Astrocyte (in vitro differentiated cells and primary cell): ENCODE measurements at regions not wholly inside any gene's neighbourhood (a gene's known extent, or its start where the extent isn't known, plus 50 kb on each side); places are given as distances from the start of the nearest gene placed in this dataset.

Source experiments
- EZH2 ChIP-seq: IDR thresholded peaks from 2 replicates; pipeline ENCODE4 v1.6.1; 2012; ENCODE audit warnings: mild to moderate bottlenecking, low read length, inconsistent platforms; ENCODE audit not compliant: insufficient read depth
- TF ChIP-seq, protein P1 (sequence below): IDR thresholded peaks from 2 replicates; pipeline ENCODE4 v1.5.1; 2011; ENCODE audit warnings: low read depth, mild to moderate bottlenecking, inconsistent platforms, low read length, moderate library complexity; ENCODE audit not compliant: insufficient read depth

DNA sequence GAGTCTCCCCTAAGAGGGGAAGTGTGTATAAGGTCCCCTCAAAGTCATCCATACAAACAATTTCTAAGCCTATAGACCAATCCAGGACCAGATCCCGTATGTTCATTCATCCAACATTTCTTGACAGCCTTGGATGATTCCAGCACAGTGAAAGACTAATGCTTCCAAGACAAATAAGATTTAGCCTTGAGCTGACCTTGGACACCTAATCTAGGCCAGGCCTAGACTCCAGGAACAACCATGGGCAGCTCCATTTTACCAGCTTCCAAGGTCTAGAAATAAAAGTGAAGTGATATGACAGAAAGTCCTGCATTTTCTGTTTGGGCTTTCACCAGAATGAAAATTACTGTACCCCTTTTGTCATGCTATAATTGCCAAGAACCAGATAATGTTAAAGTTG is 67.9 kb upstream of the BCL6 start:
- TF ChIP-seq, protein P1, sequence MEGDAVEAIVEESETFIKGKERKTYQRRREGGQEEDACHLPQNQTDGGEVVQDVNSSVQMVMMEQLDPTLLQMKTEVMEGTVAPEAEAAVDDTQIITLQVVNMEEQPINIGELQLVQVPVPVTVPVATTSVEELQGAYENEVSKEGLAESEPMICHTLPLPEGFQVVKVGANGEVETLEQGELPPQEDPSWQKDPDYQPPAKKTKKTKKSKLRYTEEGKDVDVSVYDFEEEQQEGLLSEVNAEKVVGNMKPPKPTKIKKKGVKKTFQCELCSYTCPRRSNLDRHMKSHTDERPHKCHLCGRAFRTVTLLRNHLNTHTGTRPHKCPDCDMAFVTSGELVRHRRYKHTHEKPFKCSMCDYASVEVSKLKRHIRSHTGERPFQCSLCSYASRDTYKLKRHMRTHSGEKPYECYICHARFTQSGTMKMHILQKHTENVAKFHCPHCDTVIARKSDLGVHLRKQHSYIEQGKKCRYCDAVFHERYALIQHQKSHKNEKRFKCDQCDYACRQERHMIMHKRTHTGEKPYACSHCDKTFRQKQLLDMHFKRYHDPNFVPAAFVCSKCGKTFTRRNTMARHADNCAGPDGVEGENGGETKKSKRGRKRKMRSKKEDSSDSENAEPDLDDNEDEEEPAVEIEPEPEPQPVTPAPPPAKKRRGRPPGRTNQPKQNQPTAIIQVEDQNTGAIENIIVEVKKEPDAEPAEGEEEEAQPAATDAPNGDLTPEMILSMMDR, result no peak
- TF ChIP-seq EZH2, result no peak
